Cardiac fibroblast (primary cell): ENCODE measurements at regions not wholly inside any gene's neighbourhood (a gene's known extent, or its start where the extent isn't known, plus 50 kb on each side); places are given as distances from the start of the nearest gene placed in this dataset.
"Not testable (repeated sequence)": the region's sequence is repeated elsewhere in the genome, so short reads cannot be mapped to it uniquely, and the experiment has no call there.

ENCODE experiments used
- DNase-seq, 2 donors: peaks; one replicate each; pipeline versions ENCODE4 v3.0.0 to v3.0.0-alpha.2; 2010; ENCODE audit warnings: low read depth in 2 of 2
- H3K4me3 ChIP-seq, 2 donors: replicated peaks in 1 of 2; 1 replicate in 1 of 2; 2 replicates in 1 of 2; pipeline ENCODE4 v1.5.1; 2011; ENCODE audit warnings: low read depth in 2 of 2, low read length in 2 of 2, mild to moderate bottlenecking in 2 of 2, moderate library complexity in 1 of 2
- CTCF ChIP-seq: IDR thresholded peaks from one replicate; pipeline ENCODE4 v1.5.1; 2011; ENCODE audit warnings: low read depth, mild to moderate bottlenecking, low read length, inconsistent platforms

GRCh38 chr11:134502153-134502550 is 90.1 kb upstream of the B3GAT1 start:
- TF ChIP-seq CTCF, result no peak
- DNase-seq, result no peak
- H3K4me3 ChIP-seq, result no peak overlapping the region

GRCh38 chr11:134501406-134502152 is 89.5 kb upstream of the B3GAT1 start:
- no peak overlapping the region for H3K4me3 ChIP-seq
- no peak for DNase-seq
- no peak for TF ChIP-seq CTCF

GRCh38 chr11:134500621-134501020 is 88.6 kb upstream of the B3GAT1 start:
- no peak for DNase-seq
- no peak for TF ChIP-seq CTCF
- no peak overlapping the region for H3K4me3 ChIP-seq

GRCh38 chr11:134499990-134500389 is 87.9 kb upstream of the B3GAT1 start:
- TF ChIP-seq CTCF, result no peak
- no peak for DNase-seq
- no peak overlapping the region for H3K4me3 ChIP-seq

GRCh38 chr11:134498326-134499139 is 86.5 kb upstream of the B3GAT1 start:
- no peak overlapping the region for H3K4me3 ChIP-seq
- no peak for DNase-seq
- no peak for TF ChIP-seq CTCF

GRCh38 chr11:134497586-134497985 is 85.5 kb upstream of the B3GAT1 start:
- TF ChIP-seq CTCF, result no peak
- H3K4me3 ChIP-seq, result no peak overlapping the region
- DNase-seq, result no peak

- not testable (repeated sequence) for DNase-seq, H3K4me3 ChIP-seq
Observed at GRCh38 chr11:134496058-134496457, 84.0 kb upstream of the B3GAT1 start.

- not testable (repeated sequence) for H3K4me3 ChIP-seq, DNase-seq
Observed at GRCh38 chr11:134494395-134494794, 82.4 kb upstream of the B3GAT1 start.

GRCh38 chr11:134492411-134492810 is 80.4 kb upstream of the B3GAT1 start:
- DNase-seq, result not testable (repeated sequence)

More at GRCh38 chr11:134492411-134492810, 80.4 kb upstream of the B3GAT1 start:
- not testable (repeated sequence) for H3K4me3 ChIP-seq
